ENCODE measurements at regions not wholly inside any gene's neighbourhood (a gene's known extent, or its start where the extent isn't known, plus 50 kb on each side); places are given as distances from the start of the nearest gene placed in this dataset.

GRCh38 chr2:144959416-144959815 is 439.5 kb upstream of the ZEB2 start:
- no peak for DNase-seq

- DNase-seq, result no peak
Measured at GRCh38 chr2:144950899-144951560, 431.1 kb upstream of the ZEB2 start.

- DNase-seq, result peak; percentile 46
Measured at GRCh38 chr2:144948205-144948855, 428.4 kb upstream of the ZEB2 start.

- DNase-seq, result no peak
Measured at GRCh38 chr2:144947709-144948037, 427.8 kb upstream of the ZEB2 start.

- DNase-seq, result no peak
Measured at GRCh38 chr2:144946263-144946662, 426.3 kb upstream of the ZEB2 start.

- no peak for DNase-seq
Measured at GRCh38 chr2:144944546-144945220, 424.8 kb upstream of the ZEB2 start.

GRCh38 chr2:144943986-144944385 is 424.1 kb upstream of the ZEB2 start:
- DNase-seq, result no peak

GRCh38 chr2:144943293-144943941 is 423.5 kb upstream of the ZEB2 start:
- DNase-seq, result no peak

- DNase-seq, result no peak
Measured at GRCh38 chr2:144942516-144943256, 422.8 kb upstream of the ZEB2 start.

- no peak for DNase-seq
Measured at GRCh38 chr2:144941743-144942488, 422.0 kb upstream of the ZEB2 start.

GRCh38 chr2:144939590-144939989 is 419.7 kb upstream of the ZEB2 start:
- no peak for DNase-seq

GRCh38 chr2:144937910-144938709 is 418.2 kb upstream of the ZEB2 start:
- no peak for DNase-seq

GRCh38 chr2:144937066-144937465 is 417.1 kb upstream of the ZEB2 start:
- DNase-seq, result no peak

- no peak for DNase-seq
Measured at GRCh38 chr2:144936442-144936841, 416.5 kb upstream of the ZEB2 start.

GRCh38 chr2:144935736-144936135 is 415.8 kb upstream of the ZEB2 start:
- no peak for DNase-seq

- no peak for DNase-seq
Measured at GRCh38 chr2:144935191-144935590, 415.3 kb upstream of the ZEB2 start.

- DNase-seq, result no peak
Measured at GRCh38 chr2:144931960-144932359, 412.0 kb upstream of the ZEB2 start.

GRCh38 chr2:144931480-144931879 is 411.6 kb upstream of the ZEB2 start:
- no peak for DNase-seq

GRCh38 chr2:144927429-144927828 is 407.5 kb upstream of the ZEB2 start:
- no peak for DNase-seq

- no peak for DNase-seq
Measured at GRCh38 chr2:144925886-144926285, 406.0 kb upstream of the ZEB2 start.

- DNase-seq, result peak; percentile 91
Measured at GRCh38 chr2:144924827-144925226, 404.9 kb upstream of the ZEB2 start.

- no peak for DNase-seq
Measured at GRCh38 chr2:144922519-144922918, 402.6 kb upstream of the ZEB2 start.

Measured in NCI-H2171 treated with DMSO at 0.1 percent for 48 hours (cell line).